HUES64 (cell line): ENCODE measurements at regions not wholly inside any gene's neighbourhood (a gene's known extent, or its start where the extent isn't known, plus 50 kb on each side); places are given as distances from the start of the nearest gene placed in this dataset.
"Not testable (repeated sequence)": the region's sequence is repeated elsewhere in the genome, so short reads cannot be mapped to it uniquely, and the experiment has no call there.

Experiments used
- H3K27ac ChIP-seq: 2 replicates; pipeline ENCODE4 v1.7.0; 2013; ENCODE audit warnings: low read depth, low read length, inconsistent platforms
- H3K27me3 ChIP-seq: 2 replicates; pipeline ENCODE4 v1.6.1; 2013; ENCODE audit warnings: mild to moderate bottlenecking, low read length; ENCODE audit not compliant: insufficient read depth
- H3K36me3 ChIP-seq: 2 replicates; pipeline ENCODE4 v1.6.1; 2013; ENCODE audit warnings: mild to moderate bottlenecking, low read length; ENCODE audit not compliant: insufficient read depth
- H3K4me1 ChIP-seq: 2 replicates; pipeline ENCODE4 v1.6.1; 2013; ENCODE audit warnings: mild to moderate bottlenecking, low read length, moderate library complexity; ENCODE audit not compliant: insufficient read depth
- H3K4me3 ChIP-seq: 2 replicates; pipeline ENCODE4 v1.5.1; 2013; ENCODE audit warnings: mild to moderate bottlenecking, low read length, moderate library complexity
- H3K9ac ChIP-seq: 2 replicates; pipeline ENCODE4 v1.6.1; 2013; ENCODE audit warnings: mild to moderate bottlenecking, low read depth, low read length
- H3K9me3 ChIP-seq: 2 replicates; pipeline ENCODE4 v1.6.1; 2013; ENCODE audit warnings: low read depth, low read length; ENCODE audit not compliant: insufficient read depth
- WGBS: fragments of 150-250, 120-280 bp; methylation state at CpG from one replicate; pipeline ENCODE4 v1.1.7; 2013; ENCODE audit warnings: missing lambda C conversion rate; 5-methylcytosine and 5-hydroxymethylcytosine counted together

DNA sequence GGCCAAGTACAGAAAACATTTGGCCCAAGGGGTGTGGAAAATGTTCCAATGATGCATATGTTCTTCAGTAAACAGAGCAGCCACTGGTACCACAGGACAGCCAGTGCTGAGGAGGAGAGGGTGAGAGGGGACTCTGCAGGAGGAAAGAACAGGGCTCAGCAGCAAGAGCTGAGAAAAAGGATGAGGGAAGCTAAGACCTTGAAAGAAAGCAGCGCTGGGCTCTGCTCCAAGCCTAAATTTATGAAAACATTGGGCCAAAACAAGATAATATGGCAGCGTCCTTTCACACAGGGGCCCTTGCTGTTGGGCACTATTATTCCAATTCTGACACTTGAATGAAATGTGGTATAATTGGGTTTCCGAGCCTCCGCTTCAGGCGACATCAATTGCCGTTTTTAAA lies 939.0 kb upstream of the FANCL start:
- no peaks in the 10 kb centered on the region for H3K36me3 ChIP-seq
- no peaks in the 10 kb centered on the region for H3K27me3 ChIP-seq
- peaks cover 10% of the 10 kb centered on the region for H3K4me1 ChIP-seq
- no peaks in the 10 kb centered on the region for H3K9me3 ChIP-seq
- WGBS, result 95% methylated on average over 6 of the region's 6 CpGs
- no peak overlapping the region for H3K9ac ChIP-seq
- no peak overlapping the region for H3K27ac ChIP-seq
- H3K4me3 ChIP-seq, result no peak overlapping the region

- no peaks in the 10 kb centered on the region for H3K9me3 ChIP-seq
- no peak overlapping the region for H3K4me3 ChIP-seq
- 98% methylated on average over 2 of the region's 2 CpGs for WGBS
These were observed 936.6 kb upstream of the FANCL start for GRCh38 chr2:59177748-59178147.

GRCh38 chr2:59176737-59177136 lies 935.6 kb upstream of the FANCL start:
- Histone ChIP-seq H3K9me3 (no peaks in the 10 kb centered on the region), H3K9ac (no peak overlapping the region), H3K36me3 (no peaks in the 10 kb centered on the region), H3K27ac (no peak overlapping the region), H3K27me3 (no peaks in the 10 kb centered on the region), H3K4me3 (no peak overlapping the region), H3K4me1 (peaks cover 5% of the 10 kb centered on the region; the same call in 1 of the 2 replicates)

More at GRCh38 chr2:59177748-59178147, 936.6 kb upstream of the FANCL start:
- H3K27ac ChIP-seq, result no peak overlapping the region
- peaks cover 5% of the 10 kb centered on the region; the same call in 1 of the 2 replicates for H3K4me1 ChIP-seq
- no peaks in the 10 kb centered on the region for H3K27me3 ChIP-seq
- H3K36me3 ChIP-seq, result no peaks in the 10 kb centered on the region
- no peak overlapping the region for H3K9ac ChIP-seq

DNA sequence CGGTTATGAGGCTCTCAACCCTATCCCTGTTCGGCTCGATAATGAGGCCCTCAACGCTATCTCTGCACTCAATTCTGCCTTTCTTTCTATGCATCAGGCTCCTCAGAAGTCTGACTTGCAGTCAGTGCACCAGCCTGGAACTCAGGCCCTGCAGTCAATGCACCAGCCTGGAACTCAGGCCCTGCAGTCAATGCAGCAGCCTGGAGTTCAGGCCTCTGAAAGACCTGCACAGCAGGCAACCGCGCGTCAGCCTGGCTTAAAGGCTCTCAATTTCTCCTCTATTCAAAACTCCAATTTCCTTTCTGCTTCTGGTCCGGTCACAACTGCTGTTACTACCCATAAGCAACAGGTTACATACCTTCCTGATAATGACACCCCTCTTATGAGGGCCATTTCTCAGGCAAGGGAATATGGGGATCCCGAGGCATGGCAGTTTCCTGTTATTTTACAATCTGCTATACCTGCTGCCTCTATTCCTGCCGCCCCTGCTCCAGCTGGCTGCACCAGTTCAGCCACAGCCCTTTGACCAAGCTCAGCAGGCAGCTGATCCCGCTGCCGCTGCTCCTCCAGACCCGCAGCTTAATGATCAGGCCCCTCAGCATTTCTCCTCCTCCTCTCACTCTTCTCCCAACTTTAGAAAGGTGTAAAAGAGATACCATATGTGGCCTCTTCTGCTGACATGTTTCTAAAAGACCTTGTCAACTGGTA lies 933.6 kb upstream of the FANCL start:
- peaks cover 5% of the 10 kb centered on the region; the same call in 1 of the 2 replicates for H3K4me1 ChIP-seq
- no peak overlapping the region for H3K9ac ChIP-seq
- H3K36me3 ChIP-seq, result no peaks in the 10 kb centered on the region

DNA sequence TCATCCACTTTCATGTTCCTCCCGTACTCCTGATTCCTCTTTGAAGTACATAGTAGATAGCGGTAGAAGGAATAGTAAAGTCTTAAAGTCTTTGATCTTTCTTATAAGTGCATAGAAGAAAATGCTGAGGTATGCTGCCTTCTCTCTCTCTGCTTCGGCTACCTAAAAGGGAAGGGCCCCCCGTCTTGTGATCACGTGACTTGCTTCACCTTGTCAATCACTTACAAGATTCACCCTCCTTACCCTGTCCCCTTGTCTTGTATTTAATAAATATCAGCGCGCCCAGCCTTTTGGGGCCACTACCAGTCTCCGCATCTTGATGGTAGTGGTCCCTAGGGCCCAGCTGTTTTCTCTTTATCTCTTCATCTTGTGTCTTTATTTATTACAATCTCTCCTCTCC lies 932.2 kb upstream of the FANCL start:
- H3K9me3 ChIP-seq, result no peaks in the 10 kb centered on the region
- no peaks in the 10 kb centered on the region for H3K36me3 ChIP-seq
- no peaks in the 10 kb centered on the region for H3K27me3 ChIP-seq
- H3K27ac ChIP-seq, result no peak overlapping the region
- peaks cover 5% of the 10 kb centered on the region; the same call in 1 of the 2 replicates for H3K4me1 ChIP-seq
- WGBS, result 99% methylated on average over 8 of the region's 8 CpGs
- no peak overlapping the region for H3K9ac ChIP-seq
- no peak overlapping the region for H3K4me3 ChIP-seq

More for the DNA sequence above, 933.6 kb upstream of the FANCL start:
- Histone ChIP-seq H3K9me3 (no peaks in the 10 kb centered on the region), H3K27ac (no peak overlapping the region), H3K4me3 (no peak overlapping the region), H3K27me3 (no peaks in the 10 kb centered on the region)
- 62% methylated on average over 13 of the region's 13 CpGs for WGBS

DNA sequence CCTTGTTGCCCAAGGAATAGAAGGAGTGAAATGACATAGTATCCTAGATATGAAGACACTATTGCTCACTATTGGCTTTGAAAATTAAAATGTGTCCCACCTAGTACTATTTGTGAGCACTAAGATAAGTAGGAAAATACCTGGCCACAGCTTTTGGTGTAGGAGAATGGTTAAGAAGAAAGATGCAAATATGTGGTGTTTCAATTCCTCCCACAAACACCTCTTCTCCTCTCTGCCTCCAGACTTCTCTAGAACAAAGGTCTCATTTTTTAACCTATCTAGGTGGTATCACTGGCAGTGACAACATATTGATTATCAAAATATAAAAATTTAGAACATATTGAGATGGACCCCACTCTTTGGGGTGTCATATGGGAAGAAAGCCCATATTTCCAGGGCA lies 929.9 kb upstream of the FANCL start:
- no peaks in the 10 kb centered on the region for H3K9me3 ChIP-seq
- H3K9ac ChIP-seq, result no peak overlapping the region
- H3K4me3 ChIP-seq, result no peak overlapping the region
- no peak overlapping the region for H3K27ac ChIP-seq
- peaks cover 5% of the 10 kb centered on the region; the same call in 1 of the 2 replicates for H3K4me1 ChIP-seq
- H3K27me3 ChIP-seq, result no peaks in the 10 kb centered on the region
- H3K36me3 ChIP-seq, result no peaks in the 10 kb centered on the region

- no peaks in the 10 kb centered on the region for H3K4me1 ChIP-seq
- no peaks in the 10 kb centered on the region for H3K36me3 ChIP-seq
- no peaks in the 10 kb centered on the region for H3K27me3 ChIP-seq
- no peak overlapping the region for H3K4me3 ChIP-seq
- H3K27ac ChIP-seq, result no peak overlapping the region
- H3K9me3 ChIP-seq, result no peaks in the 10 kb centered on the region
- 100% methylated on average over 3 of the region's 4 CpGs for WGBS
- H3K9ac ChIP-seq, result no peak overlapping the region
These were observed 927.6 kb upstream of the FANCL start for GRCh38 chr2:59168766-59169165.

DNA sequence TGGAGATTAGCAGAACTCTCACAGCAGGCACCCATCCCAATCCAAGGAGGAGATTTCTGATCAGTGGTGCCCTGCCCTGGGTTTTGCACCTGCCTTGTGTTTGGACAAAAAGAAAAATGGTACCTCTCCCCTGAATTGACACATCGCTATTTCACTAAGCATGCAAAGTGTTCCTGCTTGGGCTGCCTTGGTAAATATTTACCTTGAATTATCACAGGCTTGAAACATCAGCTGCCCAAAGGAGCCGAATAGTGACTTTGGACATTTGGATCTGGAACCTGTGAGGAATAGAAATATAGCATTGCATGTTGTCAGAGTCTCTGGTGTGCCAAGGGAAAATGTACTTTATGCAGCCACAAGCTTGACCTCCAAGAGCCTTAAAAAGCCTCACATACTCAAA lies 926.4 kb upstream of the FANCL start:
- Histone ChIP-seq H3K27ac (no peak overlapping the region), H3K36me3 (no peaks in the 10 kb centered on the region), H3K4me1 (no peaks in the 10 kb centered on the region), H3K9ac (no peak overlapping the region), H3K9me3 (no peaks in the 10 kb centered on the region), H3K27me3 (no peaks in the 10 kb centered on the region), H3K4me3 (no peak overlapping the region)
- WGBS, result 92% methylated on average over 2 of the region's 2 CpGs

GRCh38 chr2:59157908-59158307 lies 916.8 kb upstream of the FANCL start:
- H3K4me3 ChIP-seq, H3K9ac ChIP-seq, H3K36me3 ChIP-seq, H3K27me3 ChIP-seq, H3K9me3 ChIP-seq, H3K27ac ChIP-seq, H3K4me1 ChIP-seq: not testable (repeated sequence)
- WGBS, result 88% methylated on average over 1 of the region's 1 CpG

DNA sequence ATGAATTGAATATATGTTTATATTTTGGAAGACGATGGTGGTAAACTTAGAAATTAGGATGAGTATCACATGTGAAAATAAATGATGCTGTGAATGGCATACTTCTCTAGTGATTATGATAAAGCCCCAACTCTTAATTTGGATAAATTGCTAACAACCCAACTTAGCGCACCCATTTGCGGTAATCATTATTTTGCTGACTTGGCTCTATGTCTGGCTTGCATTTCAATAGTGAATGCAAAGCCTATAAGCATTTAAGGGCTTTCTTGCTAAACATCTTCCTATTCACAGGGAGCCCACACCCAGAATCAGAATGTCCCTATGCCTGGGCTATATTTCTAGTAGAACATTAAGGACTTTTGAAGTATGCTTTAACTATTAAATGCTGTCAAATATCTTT lies 910.7 kb upstream of the FANCL start:
- H3K4me3 ChIP-seq, result no peak overlapping the region
- H3K9ac ChIP-seq, result no peak overlapping the region
- H3K9me3 ChIP-seq, result no peaks in the 10 kb centered on the region
- no peaks in the 10 kb centered on the region for H3K27me3 ChIP-seq
- no peaks in the 10 kb centered on the region for H3K4me1 ChIP-seq
- no peak overlapping the region for H3K27ac ChIP-seq
- no peaks in the 10 kb centered on the region for H3K36me3 ChIP-seq
- 98% methylated on average over 3 of the region's 3 CpGs for WGBS

DNA sequence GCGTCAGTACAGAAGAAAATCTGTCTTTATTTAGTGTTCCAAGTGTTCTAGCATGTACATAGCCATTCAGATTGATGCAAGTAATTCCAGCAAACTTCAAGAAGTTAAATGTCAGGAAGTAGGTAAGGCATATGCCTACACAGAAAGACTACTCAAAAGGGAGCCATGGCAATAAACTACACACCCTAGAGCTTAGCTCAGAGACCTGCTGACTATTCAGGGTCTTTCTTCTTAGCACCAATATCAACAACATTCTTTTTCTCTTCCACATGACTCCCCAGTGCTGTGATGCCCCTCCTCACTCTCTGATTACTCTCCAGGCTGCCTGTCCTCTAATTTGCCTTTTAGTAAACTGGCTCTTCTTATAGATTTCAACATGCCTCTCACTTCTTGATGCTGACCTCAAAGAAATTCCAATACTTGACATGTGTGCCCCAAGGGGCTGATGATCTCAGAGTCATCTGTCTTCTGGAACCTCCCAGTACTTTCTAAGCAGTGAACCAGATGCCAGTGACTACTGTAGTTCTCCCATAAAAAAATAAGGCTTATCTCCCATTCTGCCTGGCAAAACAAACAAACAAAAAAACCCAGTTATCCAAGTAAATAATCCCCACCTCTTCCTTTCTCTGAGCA lies 909.2 kb upstream of the FANCL start:
- Histone ChIP-seq H3K36me3 (no peaks in the 10 kb centered on the region), H3K27me3 (no peaks in the 10 kb centered on the region), H3K9ac (no peak overlapping the region), H3K9me3 (no peaks in the 10 kb centered on the region), H3K4me3 (no peak overlapping the region), H3K4me1 (no peaks in the 10 kb centered on the region), H3K27ac (no peak overlapping the region)
- WGBS, result 100% methylated on average over 1 of the region's 1 CpG
